Muscle layer of colon (tissue), 2 donors: ENCODE measurements at regions not wholly inside any gene's neighbourhood (a gene's known extent, or its start where the extent isn't known, plus 50 kb on each side); places are given as distances from the start of the nearest gene placed in this dataset.

Experiments
- H3K27ac ChIP-seq: one replicate; pipeline ENCODE4 v1.7.0; 2013; ENCODE audit warnings: low read depth, mild to moderate bottlenecking, low read length, moderate library complexity
- H3K27me3 ChIP-seq, 2 donors: one replicate each; pipeline ENCODE4 v1.7.0; 2013; ENCODE audit warnings: low read length in 2 of 2, mild to moderate bottlenecking in 2 of 2; ENCODE audit not compliant: insufficient read depth in 2 of 2, control insufficient read depth in 1 of 2
- H3K36me3 ChIP-seq: one replicate; pipeline ENCODE4 v1.7.0; 2013; ENCODE audit warnings: mild to moderate bottlenecking, low read length; ENCODE audit not compliant: insufficient read depth
- H3K4me1 ChIP-seq: one replicate; pipeline ENCODE4 v1.7.0; 2013; ENCODE audit warnings: mild to moderate bottlenecking, low read length; ENCODE audit not compliant: insufficient read depth
- H3K4me3 ChIP-seq, 2 donors: one replicate each; pipeline ENCODE4 v1.7.0; 2013; ENCODE audit warnings: low read length in 2 of 2, low read depth in 1 of 2, mild to moderate bottlenecking in 1 of 2, moderate library complexity in 1 of 2
- H3K9ac ChIP-seq: one replicate; pipeline ENCODE4 v1.7.0; 2013; ENCODE audit warnings: low read length
- H3K9me3 ChIP-seq: one replicate; pipeline ENCODE4 v1.7.0; 2013; ENCODE audit warnings: mild to moderate bottlenecking, low read length
- donor health status: abdominal sarcoma.
- donor health status: Adenocarcinoma of cecum.

DNA sequence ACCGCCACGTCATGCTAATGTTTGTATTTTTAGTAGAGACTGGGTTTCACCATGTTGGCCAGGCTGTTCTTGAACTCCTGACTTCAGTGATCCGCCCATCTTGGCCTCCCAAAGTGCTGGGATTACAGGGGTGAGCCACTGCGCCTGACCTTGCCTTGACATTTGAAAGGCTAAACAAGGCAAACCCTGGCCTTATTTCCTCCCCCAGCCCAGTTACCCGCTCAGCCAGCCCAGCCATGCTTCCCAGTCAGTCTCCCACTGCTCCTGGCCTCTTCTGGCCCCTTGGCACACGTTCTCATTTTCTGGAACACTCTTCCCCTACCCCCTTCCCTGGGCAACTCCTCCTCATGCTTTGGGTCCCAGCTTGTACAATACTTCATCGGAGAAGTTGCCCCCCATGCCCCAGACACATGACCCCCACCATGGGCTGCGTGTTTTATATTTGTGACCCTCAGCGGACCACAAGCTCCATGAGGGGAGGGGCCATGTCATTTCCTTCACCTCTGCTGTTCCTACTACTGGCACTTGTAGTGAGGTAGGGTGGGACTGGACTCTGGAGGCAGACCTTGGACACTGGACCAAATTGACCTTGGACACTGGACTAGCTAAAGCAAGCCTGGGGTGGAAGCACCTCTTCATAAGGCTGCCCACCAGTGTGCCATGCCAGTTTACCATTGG is 94.4 kb upstream of the IER5L start:
- Histone ChIP-seq H3K9me3 (no peaks in the 10 kb centered on the region), H3K27ac (no peak overlapping the region), H3K27me3 (no peaks in the 10 kb centered on the region), H3K36me3 (no peaks in the 10 kb centered on the region), H3K4me1 (no peaks in the 10 kb centered on the region), H3K9ac (no peak overlapping the region), H3K4me3 (no peak overlapping the region)

DNA sequence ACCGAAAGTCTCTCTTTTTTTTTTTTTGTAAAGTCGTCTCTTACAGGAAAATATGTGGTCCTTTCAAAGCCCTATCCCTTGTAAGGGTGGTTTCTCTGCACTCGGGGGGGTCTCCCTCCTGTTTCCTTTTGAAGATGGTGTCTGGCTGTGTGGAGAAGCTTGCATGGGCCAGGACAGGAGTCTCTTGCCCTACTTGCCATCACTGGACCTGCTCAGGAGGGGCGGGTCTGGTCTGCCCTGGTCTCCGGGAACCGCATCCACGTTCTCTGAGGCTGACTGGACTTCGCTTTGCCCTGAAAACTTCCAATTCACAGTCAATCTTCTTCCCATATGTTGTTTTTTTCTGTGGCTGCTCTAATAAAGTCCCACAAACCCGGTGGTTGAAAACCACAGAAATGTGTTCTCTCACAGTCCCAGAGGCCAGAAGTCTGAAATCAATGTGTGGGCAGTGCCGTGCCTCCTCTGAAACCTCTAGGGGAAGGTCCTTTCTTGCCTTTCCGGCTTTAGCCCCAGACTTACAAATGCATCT is 92.9 kb upstream of the IER5L start:
- Histone ChIP-seq H3K4me3 (no peak overlapping the region), H3K27me3 (no peaks in the 10 kb centered on the region), H3K36me3 (no peaks in the 10 kb centered on the region), H3K9me3 (no peaks in the 10 kb centered on the region), H3K4me1 (no peaks in the 10 kb centered on the region), H3K9ac (no peak overlapping the region), H3K27ac (no peak overlapping the region)

GRCh38 chr9:129270205-129270604 is 92.1 kb upstream of the IER5L start:
- no peaks in the 10 kb centered on the region for H3K9me3 ChIP-seq
- no peak overlapping the region for H3K9ac ChIP-seq
- no peak overlapping the region for H3K27ac ChIP-seq
- H3K4me1 ChIP-seq: no peaks in the 10 kb centered on the region
- no peaks in the 10 kb centered on the region for H3K27me3 ChIP-seq
- no peaks in the 10 kb centered on the region for H3K36me3 ChIP-seq
- no peak overlapping the region for H3K4me3 ChIP-seq

GRCh38 chr9:129267141-129267540 is 89.1 kb upstream of the IER5L start:
- Histone ChIP-seq H3K27ac (no peak overlapping the region), H3K27me3 (no peaks in the 10 kb centered on the region), H3K9ac (no peak overlapping the region), H3K9me3 (no peaks in the 10 kb centered on the region), H3K36me3 (no peaks in the 10 kb centered on the region), H3K4me3 (no peak overlapping the region), H3K4me1 (no peaks in the 10 kb centered on the region)

- Histone ChIP-seq H3K9me3 (no peaks in the 10 kb centered on the region), H3K27ac (no peak overlapping the region), H3K4me3 (no peak overlapping the region), H3K36me3 (no peaks in the 10 kb centered on the region), H3K9ac (no peak overlapping the region), H3K27me3 (no peaks in the 10 kb centered on the region), H3K4me1 (no peaks in the 10 kb centered on the region)
Observed at GRCh38 chr9:129266536-129266935, 88.5 kb upstream of the IER5L start.

- Histone ChIP-seq H3K36me3 (no peaks in the 10 kb centered on the region), H3K27ac (no peak overlapping the region)
Observed at GRCh38 chr9:129264388-129264787, 86.3 kb upstream of the IER5L start.

GRCh38 chr9:129263836-129264235 is 85.8 kb upstream of the IER5L start:
- Histone ChIP-seq H3K36me3 (no peaks in the 10 kb centered on the region), H3K4me3 (no peak overlapping the region), H3K4me1 (peaks cover 5% of the 10 kb centered on the region), H3K27me3 (peaks cover 0 to 7% of the 10 kb centered on the region in 2 donors), H3K9me3 (no peaks in the 10 kb centered on the region), H3K9ac (no peak overlapping the region), H3K27ac (no peak overlapping the region)

More at GRCh38 chr9:129264388-129264787, 86.3 kb upstream of the IER5L start:
- Histone ChIP-seq H3K4me3 (no peak overlapping the region), H3K9me3 (no peaks in the 10 kb centered on the region), H3K9ac (no peak overlapping the region), H3K4me1 (no peaks in the 10 kb centered on the region), H3K27me3 (peaks cover 0 to 1% of the 10 kb centered on the region in 2 donors)

DNA sequence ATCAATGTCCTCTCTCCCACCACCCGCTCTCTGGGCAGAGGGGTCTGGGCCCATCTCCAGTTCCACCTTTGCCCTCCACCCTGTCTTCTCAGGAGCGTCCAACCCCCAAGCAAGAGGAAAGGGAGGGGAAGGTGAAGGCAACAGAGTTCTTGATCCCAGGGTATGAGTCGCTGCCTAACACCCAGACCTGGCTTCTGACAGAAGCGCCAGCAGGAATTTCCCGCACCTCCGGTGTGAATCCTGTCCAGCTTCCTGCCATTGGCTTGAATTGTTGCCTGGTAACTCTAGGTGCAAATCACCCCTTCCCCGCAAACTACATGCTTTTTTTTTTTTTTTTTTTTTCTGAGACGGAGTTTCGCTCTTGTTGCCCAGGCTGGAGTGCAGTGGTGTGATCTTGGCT is 84.2 kb upstream of the IER5L start:
- H3K4me3 ChIP-seq: no peak overlapping the region
- H3K27ac ChIP-seq: no peak overlapping the region
- no peaks in the 10 kb centered on the region for H3K9me3 ChIP-seq

GRCh38 chr9:129259375-129259774 is 81.3 kb upstream of the IER5L start:
- H3K27me3 ChIP-seq: peaks cover 0 to 9% of the 10 kb centered on the region in 2 donors
- no peak overlapping the region for H3K27ac ChIP-seq
- H3K9ac ChIP-seq: no peak overlapping the region
- H3K36me3 ChIP-seq: no peaks in the 10 kb centered on the region
- H3K4me1 ChIP-seq: peaks cover 15% of the 10 kb centered on the region
- H3K9me3 ChIP-seq: no peaks in the 10 kb centered on the region
- H3K4me3 ChIP-seq: no peak overlapping the region

More for the DNA sequence above, 84.2 kb upstream of the IER5L start:
- peaks cover 0 to 9% of the 10 kb centered on the region in 2 donors for H3K27me3 ChIP-seq
- no peaks in the 10 kb centered on the region for H3K36me3 ChIP-seq
- peaks cover 15% of the 10 kb centered on the region for H3K4me1 ChIP-seq
- no peak overlapping the region for H3K9ac ChIP-seq

GRCh38 chr9:129258823-129259301 is 80.8 kb upstream of the IER5L start:
- Histone ChIP-seq H3K4me3 (peak overlapping the region in 1 of 2 donors; percentile 44), H3K27me3 (peaks cover 0 to 9% of the 10 kb centered on the region in 2 donors), H3K9me3 (no peaks in the 10 kb centered on the region), H3K36me3 (no peaks in the 10 kb centered on the region), H3K27ac (no peak overlapping the region), H3K4me1 (peaks cover 15% of the 10 kb centered on the region), H3K9ac (no peak overlapping the region)

DNA sequence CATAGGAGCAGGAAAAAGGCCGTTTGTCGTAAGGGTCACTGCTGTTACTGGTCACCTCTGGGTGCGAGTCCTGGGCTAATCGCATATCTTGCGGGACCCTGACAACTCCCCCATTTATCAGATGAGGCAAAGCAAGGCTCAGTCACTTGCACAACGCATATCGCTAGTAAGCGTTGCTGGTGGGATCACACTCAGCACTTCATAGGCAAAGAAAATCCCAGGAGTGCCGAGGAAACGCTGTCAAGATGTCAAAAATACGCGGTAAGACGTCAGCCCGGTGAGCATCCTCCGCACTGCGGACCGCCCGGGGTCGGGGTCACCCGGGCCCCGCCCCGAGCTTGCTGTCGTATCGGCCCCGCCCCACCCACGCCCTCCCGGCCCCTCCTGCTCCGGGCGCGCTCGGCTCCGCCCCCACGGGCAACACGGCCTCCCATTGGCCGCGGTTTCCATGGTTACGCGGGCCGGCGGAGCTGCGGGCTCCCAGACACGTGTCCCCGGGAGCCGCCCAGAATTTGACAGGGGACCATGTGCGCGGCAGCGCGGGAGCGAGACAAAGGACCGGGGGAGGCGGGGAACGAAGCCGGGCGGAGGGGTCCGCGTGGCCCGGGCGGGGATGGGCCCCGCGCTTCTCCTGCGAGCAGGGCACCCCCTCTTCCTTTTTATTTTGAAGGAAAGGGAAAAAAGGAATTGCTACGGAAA is 80.2 kb upstream of the IER5L start:
- no peak overlapping the region for H3K27ac ChIP-seq
- no peaks in the 10 kb centered on the region for H3K36me3 ChIP-seq
- peaks cover 15% of the 10 kb centered on the region for H3K4me1 ChIP-seq
- peaks cover 0 to 9% of the 10 kb centered on the region in 2 donors for H3K27me3 ChIP-seq
- H3K4me3 ChIP-seq: peak overlapping the region in 1 of 2 donors; percentile 44
- no peaks in the 10 kb centered on the region for H3K9me3 ChIP-seq
- H3K9ac ChIP-seq: no peak overlapping the region
